IMR-90 (cell line): ENCODE measurements at regions not wholly inside any gene's neighbourhood (a gene's known extent, or its start where the extent isn't known, plus 50 kb on each side); places are given as distances from the start of the nearest gene placed in this dataset.

ENCODE experiments used
- CTCF ChIP-seq: conservative IDR thresholded peaks from 2 replicates; pipeline ENCODE4 v1.5.1; 2012; ENCODE audit warnings: mild to moderate bottlenecking, low read depth, low read length, improper control_type of control experiment
- RCOR1 ChIP-seq: IDR thresholded peaks from 2 replicates; pipeline ENCODE4 v1.6.1; 2012; ENCODE audit warnings: mild to moderate bottlenecking, low read length, improper control_type of control experiment; ENCODE audit not compliant: insufficient replicate concordance

GRCh38 chr3:111366515-111366914, 175.5 kb upstream of the CD96 start:
- TF ChIP-seq CTCF = no peak
- no peak for TF ChIP-seq RCOR1
